Keratinocyte (primary cell): ENCODE measurements at regions not wholly inside any gene's neighbourhood (a gene's known extent, or its start where the extent isn't known, plus 50 kb on each side); places are given as distances from the start of the nearest gene placed in this dataset.
"Not testable (repeated sequence)": the region's sequence is repeated elsewhere in the genome, so short reads cannot be mapped to it uniquely, and the experiment has no call there.

ENCODE experiments used
- CTCF ChIP-seq, 3 experiments: IDR thresholded peaks in 1 of 3; conservative IDR thresholded peaks in 1 of 3; optimal IDR thresholded peaks in 1 of 3; 2 replicates in 2 of 3; 3 replicates in 1 of 3; pipeline versions ENCODE3 to v1.5.1; 2011; ENCODE audit warnings: low read length in 3 of 3, mild to moderate bottlenecking in 3 of 3, moderate library complexity in 2 of 3, control low read depth in 1 of 3, inconsistent platforms in 1 of 3; ENCODE audit not compliant: insufficient read depth in 2 of 3; ENCODE audit errors: extremely low read depth in 1 of 3
- EZH2 ChIP-seq: IDR thresholded peaks from one replicate; pipeline ENCODE4 v1.6.1; 2012; ENCODE audit warnings: inconsistent platforms, mild to moderate bottlenecking, low read length, moderate library complexity

- TF ChIP-seq CTCF (optimal IDR thresholded peaks at IDR 0.05 in 1 of 3, IDR thresholded peaks at IDR 0.05 in 1 of 3, conservative IDR thresholded peaks at IDR 0.05 in 1 of 3; ENCODE audit: extremely low read depth in 1 of 3, insufficient read depth in 2 of 3, low read length in 3 of 3); EZH2: not testable (repeated sequence)
Observed at GRCh38 chr5:29451004-29451403, 1742.5 kb upstream of the CDH6 start.
